DOHH2 (cell line): ENCODE measurements at regions not wholly inside any gene's neighbourhood (a gene's known extent, or its start where the extent isn't known, plus 50 kb on each side); places are given as distances from the start of the nearest gene placed in this dataset.
"Not testable (repeated sequence)": the region's sequence is repeated elsewhere in the genome, so short reads cannot be mapped to it uniquely, and the experiment has no call there.

ENCODE experiments used
- H3F3A ChIP-seq: fragments of 200-600 bp; sonication (generic), shearing (Covaris generic); 2 replicates; pipeline ENCODE4 v1.6.0; 2016; ENCODE audit warnings: antibody characterized with exemption, mild to moderate bottlenecking; ENCODE audit not compliant: control insufficient read depth, insufficient read depth
- H3K27ac ChIP-seq: fragments of 200-600 bp; sonication (generic); 2 replicates; pipeline ENCODE4 v1.5.1; 2014; ENCODE audit warnings: low read depth, mild to moderate bottlenecking, low read length, moderate library complexity
- H3K27me3 ChIP-seq: fragments of 200-600 bp; sonication (generic); 2 replicates; pipeline ENCODE4 v1.6.1; 2014; ENCODE audit warnings: mild to moderate bottlenecking, low read length, mixed read lengths; ENCODE audit not compliant: control insufficient read depth
- H3K36me3 ChIP-seq: fragments of 200-600 bp; sonication (generic); 2 replicates; pipeline ENCODE4 v1.6.1; 2014; ENCODE audit warnings: mild to moderate bottlenecking, low read length, moderate library complexity, mixed read lengths; ENCODE audit not compliant: control insufficient read depth
- H3K4me1 ChIP-seq: fragments of 200-600 bp; sonication (generic); 2 replicates; pipeline ENCODE4 v1.6.1; 2014; ENCODE audit warnings: mild to moderate bottlenecking, low read length, mixed read lengths; ENCODE audit not compliant: control insufficient read depth
- H3K4me2 ChIP-seq: fragments of 200-600 bp; sonication (generic); 2 replicates; pipeline ENCODE4 v1.6.0; 2014; ENCODE audit warnings: mild to moderate bottlenecking, low read length, moderate library complexity
- H3K4me3 ChIP-seq: fragments of 200-600 bp; sonication (generic); 2 replicates; pipeline ENCODE4 v1.5.1; 2014; ENCODE audit warnings: mild to moderate bottlenecking, low read length, mixed read lengths
- H3K79me2 ChIP-seq: fragments of 200-600 bp; sonication (generic); 2 replicates; pipeline ENCODE4 v1.6.1; 2014; ENCODE audit warnings: mild to moderate bottlenecking, low read length, mixed read lengths; ENCODE audit not compliant: control insufficient read depth
- H3K9me2 ChIP-seq: fragments of 200-600 bp; sonication (generic); replicated peaks from 2 replicates; pipeline ENCODE4 v1.6.1; 2014; ENCODE audit warnings: mild to moderate bottlenecking, low read length, mixed read lengths; ENCODE audit not compliant: control insufficient read depth
- H3K9me3 ChIP-seq: fragments of 200-600 bp; sonication (generic); 2 replicates; pipeline ENCODE4 v1.6.1; 2014; ENCODE audit warnings: antibody characterized with exemption, low read length, mixed read lengths; ENCODE audit not compliant: control insufficient read depth, insufficient read depth
- H4K20me1 ChIP-seq: fragments of 200-600 bp; sonication (generic); 2 replicates; pipeline ENCODE4 v1.6.0; 2014; ENCODE audit warnings: low read depth, mild to moderate bottlenecking, antibody characterized with exemption, low read length, moderate library complexity; ENCODE audit not compliant: control insufficient read depth, insufficient read depth
- CTCF ChIP-seq: fragments of 200-600 bp; sonication (generic); IDR thresholded peaks from one replicate; pipeline ENCODE4 v1.5.1; 2014; ENCODE audit warnings: antibody characterized with exemption, mild to moderate bottlenecking, low read depth, low read length; ENCODE audit not compliant: poor library complexity, severe bottlenecking
- EZH2phosphoT487 ChIP-seq: fragments of 200-600 bp; sonication (generic); IDR thresholded peaks from 2 replicates; pipeline ENCODE4 v1.6.1; 2017; ENCODE audit warnings: borderline replicate concordance, mild to moderate bottlenecking, antibody characterized with exemption, low read length, moderate library complexity, mixed read lengths

DNA sequence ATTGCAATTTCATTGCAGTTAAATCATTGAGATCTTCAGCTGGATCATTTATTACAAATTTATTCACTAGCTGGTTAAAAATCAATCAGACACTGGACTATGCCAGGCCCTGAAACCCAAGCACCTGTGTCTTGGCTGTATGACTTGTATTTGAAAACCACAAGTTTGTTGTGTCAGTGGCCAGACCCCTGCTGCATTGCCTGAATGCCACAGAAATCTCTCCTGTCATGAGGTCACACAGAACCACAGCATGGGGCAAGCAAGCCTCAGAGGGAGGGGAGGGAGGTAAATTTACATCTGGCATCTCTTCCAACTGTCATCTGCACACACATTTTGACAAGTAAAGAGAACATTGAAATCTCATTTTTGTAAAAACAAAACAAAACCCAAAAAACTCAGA, 90.0 kb downstream of the ARRDC3 start:
- H3K27me3 ChIP-seq, result peaks cover 8% of the 10 kb centered on the region; the same call in 1 of the 2 replicates
- no peaks in the 10 kb centered on the region for H3K9me2 ChIP-seq
- no peaks in the 10 kb centered on the region for H3F3A ChIP-seq
- H3K4me1 ChIP-seq, result no peaks in the 10 kb centered on the region
- H3K9me3 ChIP-seq, result no peaks in the 10 kb centered on the region
- no peaks in the 10 kb centered on the region for H3K36me3 ChIP-seq
- no peaks in the 10 kb centered on the region for H4K20me1 ChIP-seq
- no peak overlapping the region for H3K27ac ChIP-seq
- H3K4me3 ChIP-seq, result no peak overlapping the region
- no peaks in the 10 kb centered on the region for H3K79me2 ChIP-seq
- H3K4me2 ChIP-seq, result no peak overlapping the region
- TF ChIP-seq EZH2phosphoT487, result no peak
- no peak for TF ChIP-seq CTCF

GRCh38 chr5:91291628-91292569, 91.2 kb downstream of the ARRDC3 start:
- H3K27me3 ChIP-seq, result peaks cover 8% of the 10 kb centered on the region; the same call in 1 of the 2 replicates
- no peak for TF ChIP-seq CTCF
- no peak for TF ChIP-seq EZH2phosphoT487

DNA sequence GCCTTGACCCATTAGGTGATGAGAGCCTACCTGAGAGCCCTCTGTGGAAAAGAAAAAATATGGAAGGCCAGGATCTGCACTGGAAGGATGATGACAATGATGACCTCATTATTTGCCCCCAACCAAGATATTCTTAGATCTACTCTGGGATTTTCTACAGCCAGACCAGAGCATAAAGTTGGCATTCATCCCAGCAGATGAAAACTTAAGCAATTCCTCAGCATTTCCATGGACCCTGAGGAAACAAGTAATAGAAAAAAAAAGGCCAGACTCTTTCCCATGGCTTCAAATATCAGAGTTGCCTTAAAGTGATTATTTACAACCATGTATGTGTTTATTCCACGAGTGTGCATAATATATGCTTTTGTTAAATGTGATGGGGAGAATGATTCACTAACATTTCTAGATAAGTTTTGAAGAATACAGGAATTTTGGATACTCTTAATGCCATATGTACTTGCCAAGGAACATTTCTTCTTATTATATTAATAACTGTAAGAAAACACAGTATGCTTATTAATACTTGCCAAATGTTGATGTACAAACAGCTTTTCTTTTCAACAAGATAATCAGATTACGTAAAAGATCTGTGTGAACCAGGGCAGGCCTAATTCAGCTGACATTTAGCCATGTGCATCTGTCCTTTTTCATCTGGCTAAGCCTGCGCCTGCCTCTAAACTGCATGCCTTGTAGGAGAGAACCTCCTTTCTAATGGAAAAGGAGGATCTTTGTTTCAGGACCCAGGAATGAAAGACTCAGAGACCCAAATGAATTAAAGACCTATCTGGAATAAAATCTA, 94.8 kb downstream of the ARRDC3 start:
- Histone ChIP-seq H3F3A (no peaks in the 10 kb centered on the region), H3K79me2 (no peaks in the 10 kb centered on the region), H3K27me3 (peaks cover 10% of the 10 kb centered on the region; the same call in 1 of the 2 replicates), H3K4me1 (no peaks in the 10 kb centered on the region), H3K27ac (no peak overlapping the region), H3K4me2 (no peak overlapping the region), H3K9me2 (no peaks in the 10 kb centered on the region), H3K4me3 (no peak overlapping the region), H3K9me3 (no peaks in the 10 kb centered on the region; the same call in 1 of the 2 replicates), H4K20me1 (no peaks in the 10 kb centered on the region), H3K36me3 (no peaks in the 10 kb centered on the region)
- TF ChIP-seq CTCF, result no peak
- no peak for TF ChIP-seq EZH2phosphoT487

More at GRCh38 chr5:91291628-91292569, 91.2 kb downstream of the ARRDC3 start:
- Histone ChIP-seq H3K9me2 (no peaks in the 10 kb centered on the region), H3K4me1 (no peaks in the 10 kb centered on the region), H3K4me3 (no peak overlapping the region), H3K4me2 (no peak overlapping the region), H3K9me3 (no peaks in the 10 kb centered on the region; the same call in 1 of the 2 replicates), H3K79me2 (no peaks in the 10 kb centered on the region), H3K36me3 (no peaks in the 10 kb centered on the region), H3K27ac (no peak overlapping the region), H4K20me1 (no peaks in the 10 kb centered on the region), H3F3A (no peaks in the 10 kb centered on the region)

DNA sequence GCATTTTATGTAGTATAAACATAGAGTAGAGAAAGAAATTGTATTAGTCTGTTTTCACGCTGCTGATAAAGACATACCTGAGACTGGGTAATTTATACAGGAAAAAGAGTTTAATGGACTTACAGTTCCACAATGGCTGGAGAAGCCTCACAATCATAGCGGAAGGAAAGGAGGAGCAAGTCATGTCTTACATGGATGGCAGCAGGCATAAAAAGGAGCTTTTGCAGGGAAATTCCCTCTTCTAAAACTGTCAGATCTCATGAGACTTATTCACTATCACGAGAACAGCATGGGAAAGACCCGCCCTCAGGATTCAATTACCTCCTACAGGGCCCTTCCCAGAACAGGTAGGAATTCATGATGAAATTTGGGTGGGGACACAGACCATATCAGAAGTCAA, 98.1 kb downstream of the ARRDC3 start:
- Histone ChIP-seq H3K27me3 (peaks cover 34% of the 10 kb centered on the region), H3K4me1 (peaks cover 15% of the 10 kb centered on the region)
- H3F3A ChIP-seq, H3K9me2 ChIP-seq, H3K36me3 ChIP-seq, H3K27ac ChIP-seq, H3K4me2 ChIP-seq, H3K79me2 ChIP-seq, H3K4me3 ChIP-seq, H4K20me1 ChIP-seq, H3K9me3 ChIP-seq: not testable (repeated sequence)
